HCEC 1CT (cell line): ENCODE measurements at regions not wholly inside any gene's neighbourhood (a gene's known extent, or its start where the extent isn't known, plus 50 kb on each side); places are given as distances from the start of the nearest gene placed in this dataset.
"Not testable (repeated sequence)": the region's sequence is repeated elsewhere in the genome, so short reads cannot be mapped to it uniquely, and the experiment has no call there.

Experiments
- DNase-seq: peaks from one replicate; pipeline ENCODE4 v3.0.0-alpha.2; 2017

GRCh38 chr6:139747154-139747553 is 372.7 kb upstream of the CITED2 start:
- no peak for DNase-seq

- no peak for DNase-seq
Measured at GRCh38 chr6:139744891-139745290, 370.4 kb upstream of the CITED2 start.

GRCh38 chr6:139743664-139744437 is 369.4 kb upstream of the CITED2 start:
- DNase-seq, result peak; percentile 94

- DNase-seq, result peak; percentile 1
Measured at GRCh38 chr6:139742671-139743070, 368.2 kb upstream of the CITED2 start.

GRCh38 chr6:139738801-139739455 is 364.5 kb upstream of the CITED2 start:
- DNase-seq, result peak; percentile 19

GRCh38 chr6:139736325-139736906 is 362.0 kb upstream of the CITED2 start:
- DNase-seq, result no peak

- DNase-seq, result peak; percentile 77
Measured at GRCh38 chr6:139732451-139732850, 358.0 kb upstream of the CITED2 start.

GRCh38 chr6:139730340-139730974 is 356.0 kb upstream of the CITED2 start:
- DNase-seq, result no peak

GRCh38 chr6:139728876-139729427 is 354.5 kb upstream of the CITED2 start:
- no peak for DNase-seq

GRCh38 chr6:139726272-139726671 is 351.8 kb upstream of the CITED2 start:
- DNase-seq, result not testable (repeated sequence)

GRCh38 chr6:139722530-139722929 is 348.1 kb upstream of the CITED2 start:
- no peak for DNase-seq

GRCh38 chr6:139721954-139722353 is 347.5 kb upstream of the CITED2 start:
- DNase-seq, result no peak

- no peak for DNase-seq
Measured at GRCh38 chr6:139713900-139714506, 339.6 kb upstream of the CITED2 start.

GRCh38 chr6:139713424-139713823 is 339.0 kb upstream of the CITED2 start:
- no peak for DNase-seq

- no peak for DNase-seq
Measured at GRCh38 chr6:139712830-139713229, 338.4 kb upstream of the CITED2 start.

- DNase-seq, result peak; percentile 81
Measured at GRCh38 chr6:139711804-139712585, 337.5 kb upstream of the CITED2 start.

GRCh38 chr6:139710556-139710955 is 336.1 kb upstream of the CITED2 start:
- no peak for DNase-seq

- DNase-seq, result peak; percentile 85
Measured at GRCh38 chr6:139708337-139709199, 334.1 kb upstream of the CITED2 start.

GRCh38 chr6:139706912-139707311 is 332.5 kb upstream of the CITED2 start:
- DNase-seq, result no peak

GRCh38 chr6:139705284-139705683 is 330.8 kb upstream of the CITED2 start:
- DNase-seq, result no peak

GRCh38 chr6:139703780-139704179 is 329.3 kb upstream of the CITED2 start:
- no peak for DNase-seq
